Activated naive CD4-positive, alpha-beta T cell treated with anti-CD3 and anti-CD28 coated beads, Interleukin-2, amount 50 U/mL, for 24 hours (primary cell): ENCODE measurements at regions not wholly inside any gene's neighbourhood (a gene's known extent, or its start where the extent isn't known, plus 50 kb on each side); places are given as distances from the start of the nearest gene placed in this dataset.

Experiments used
- H3K27ac Mint-ChIP-seq: one replicate; pipeline ENCODE4 v1.8.0; 2021; ENCODE audit warnings: mild to moderate bottlenecking, mixed read lengths
- H3K27me3 Mint-ChIP-seq: one replicate; pipeline ENCODE4 v1.8.0; 2021; ENCODE audit warnings: mixed read lengths
- H3K36me3 Mint-ChIP-seq: one replicate; pipeline ENCODE4 v1.8.0; 2021; ENCODE audit warnings: mixed read lengths
- H3K4me1 Mint-ChIP-seq: one replicate; pipeline ENCODE4 v1.8.0; 2021; ENCODE audit warnings: mixed read lengths
- H3K4me3 Mint-ChIP-seq: one replicate; pipeline ENCODE4 v1.8.0; 2021; ENCODE audit warnings: mild to moderate bottlenecking, mixed read lengths
- H3K9me3 Mint-ChIP-seq: one replicate; pipeline ENCODE4 v1.8.0; 2021; ENCODE audit warnings: mixed read lengths

GRCh38 chr16:79286646-79287423 is 313.7 kb downstream of the MAF start:
- Mint-ChIP-seq H3K4me3 (peak overlapping the region; percentile 19), H3K27ac (no peak overlapping the region), H3K4me1 (peaks cover 35% of the 10 kb centered on the region), H3K36me3 (no peaks in the 10 kb centered on the region), H3K27me3 (no peaks in the 10 kb centered on the region), H3K9me3 (no peaks in the 10 kb centered on the region)

DNA sequence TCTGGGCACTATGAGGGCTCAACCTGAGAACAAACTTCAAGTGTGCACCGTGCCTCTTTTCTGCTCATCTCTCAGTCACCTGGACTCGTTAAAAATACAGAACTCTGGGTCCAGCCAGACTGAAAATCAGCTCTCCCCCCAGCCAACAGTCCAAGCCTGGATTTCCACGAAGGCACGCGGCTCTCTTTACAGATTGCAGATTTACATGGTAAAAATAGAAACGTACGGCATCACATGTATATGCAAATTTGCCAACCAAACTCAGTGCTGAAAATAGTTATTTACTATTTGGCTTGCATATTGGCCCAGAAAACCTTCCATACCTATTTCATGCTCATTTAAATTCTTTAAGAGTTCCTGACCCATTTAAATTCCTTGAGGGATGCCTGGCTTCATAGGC is 315.8 kb downstream of the MAF start:
- H3K4me1 Mint-ChIP-seq: peaks cover 40% of the 10 kb centered on the region
- H3K27me3 Mint-ChIP-seq: no peaks in the 10 kb centered on the region
- no peak overlapping the region for H3K27ac Mint-ChIP-seq
- no peaks in the 10 kb centered on the region for H3K9me3 Mint-ChIP-seq
- no peaks in the 10 kb centered on the region for H3K36me3 Mint-ChIP-seq
- H3K4me3 Mint-ChIP-seq: no peak overlapping the region

DNA sequence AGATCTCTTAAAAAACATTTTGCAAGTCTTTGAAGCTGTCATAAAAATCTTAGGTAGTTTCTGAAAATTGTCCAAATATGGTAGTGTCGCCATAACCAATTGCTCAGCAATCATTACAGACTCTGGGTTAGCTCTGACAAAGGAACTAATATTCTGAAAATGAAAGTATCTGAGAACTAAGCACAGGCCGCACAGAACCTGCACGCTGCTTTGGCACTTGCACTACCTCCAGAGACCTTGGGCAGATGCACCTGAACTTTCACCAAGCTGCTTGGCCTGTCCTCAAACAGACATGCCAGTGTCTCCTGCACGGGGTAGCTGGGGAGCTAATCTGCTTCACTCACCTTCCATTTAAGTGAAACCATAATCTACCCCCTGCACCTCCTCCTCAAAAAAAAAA is 317.0 kb downstream of the MAF start:
- peaks cover 49% of the 10 kb centered on the region for H3K4me1 Mint-ChIP-seq
- no peaks in the 10 kb centered on the region for H3K9me3 Mint-ChIP-seq
- no peak overlapping the region for H3K27ac Mint-ChIP-seq
- H3K36me3 Mint-ChIP-seq: no peaks in the 10 kb centered on the region
- H3K4me3 Mint-ChIP-seq: no peak overlapping the region
- H3K27me3 Mint-ChIP-seq: no peaks in the 10 kb centered on the region

GRCh38 chr16:79282806-79283205 is 317.7 kb downstream of the MAF start:
- H3K4me3 Mint-ChIP-seq: peak overlapping the region; percentile 31
- H3K4me1 Mint-ChIP-seq: peaks cover 57% of the 10 kb centered on the region
- H3K27me3 Mint-ChIP-seq: no peaks in the 10 kb centered on the region
- no peaks in the 10 kb centered on the region for H3K9me3 Mint-ChIP-seq
- H3K27ac Mint-ChIP-seq: no peak overlapping the region
- H3K36me3 Mint-ChIP-seq: no peaks in the 10 kb centered on the region

- H3K27me3 Mint-ChIP-seq: peaks cover 5% of the 10 kb centered on the region
- H3K36me3 Mint-ChIP-seq: no peaks in the 10 kb centered on the region
- peaks cover 42% of the 10 kb centered on the region for H3K4me1 Mint-ChIP-seq
- peak overlapping the region; percentile 70 for H3K4me3 Mint-ChIP-seq
- H3K27ac Mint-ChIP-seq: no peak overlapping the region
- H3K9me3 Mint-ChIP-seq: no peaks in the 10 kb centered on the region
Observed at GRCh38 chr16:79278506-79278905, 322.0 kb downstream of the MAF start.

DNA sequence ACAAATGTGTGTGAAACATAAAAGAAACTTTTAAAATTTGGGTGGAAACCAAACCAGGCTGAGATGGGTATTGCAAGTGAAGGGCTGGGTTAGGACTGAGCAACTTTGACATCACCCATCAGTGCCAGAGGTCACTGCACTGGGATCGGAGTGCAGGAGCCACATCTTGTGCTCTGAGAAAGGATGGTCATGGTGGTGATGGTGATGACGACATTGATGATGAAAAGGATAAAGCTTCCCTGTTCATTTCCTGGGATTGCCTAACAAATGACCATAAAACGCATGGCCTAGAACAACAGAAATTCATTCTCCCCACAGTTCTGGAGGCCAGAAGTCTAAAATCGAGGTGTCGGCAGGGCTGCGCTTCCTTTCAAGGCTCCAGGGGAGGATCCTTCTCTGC is 324.0 kb downstream of the MAF start:
- H3K9me3 Mint-ChIP-seq: no peaks in the 10 kb centered on the region
- no peaks in the 10 kb centered on the region for H3K36me3 Mint-ChIP-seq
- H3K27ac Mint-ChIP-seq: no peak overlapping the region
- peaks cover 9% of the 10 kb centered on the region for H3K27me3 Mint-ChIP-seq
- H3K4me3 Mint-ChIP-seq: no peak overlapping the region
- H3K4me1 Mint-ChIP-seq: peaks cover 48% of the 10 kb centered on the region

- H3K4me3 Mint-ChIP-seq: no peak overlapping the region
- H3K9me3 Mint-ChIP-seq: no peaks in the 10 kb centered on the region
- peaks cover 61% of the 10 kb centered on the region for H3K4me1 Mint-ChIP-seq
- no peak overlapping the region for H3K27ac Mint-ChIP-seq
- peaks cover 2% of the 10 kb centered on the region for H3K36me3 Mint-ChIP-seq
- H3K27me3 Mint-ChIP-seq: peaks cover 10% of the 10 kb centered on the region
Observed at GRCh38 chr16:79274264-79274663, 326.3 kb downstream of the MAF start.

DNA sequence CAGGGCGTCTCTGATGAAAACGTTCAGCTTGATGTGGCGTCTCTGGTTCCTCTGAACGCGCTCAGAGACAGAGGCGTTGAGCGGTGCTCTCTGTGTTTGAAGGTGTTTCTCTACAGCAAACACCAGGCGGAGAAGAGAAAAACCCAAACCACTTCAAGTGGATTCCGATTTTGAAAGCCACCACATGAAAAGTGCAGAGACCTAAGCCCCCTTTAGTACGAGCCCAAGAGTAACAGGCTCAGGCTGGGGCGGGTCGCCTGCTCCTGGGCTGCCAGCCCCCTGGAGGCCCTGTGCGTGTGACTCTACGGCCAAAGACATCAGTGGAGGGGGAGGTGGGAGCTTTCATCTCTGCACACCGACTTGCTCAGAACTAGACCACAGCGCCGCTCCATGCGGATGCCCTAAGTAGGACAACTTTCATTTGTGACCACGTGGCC is 328.4 kb downstream of the MAF start:
- peaks cover 64% of the 10 kb centered on the region for H3K4me1 Mint-ChIP-seq
- peaks cover 13% of the 10 kb centered on the region for H3K27me3 Mint-ChIP-seq
- peak overlapping the region; percentile 63 for H3K4me3 Mint-ChIP-seq
- H3K9me3 Mint-ChIP-seq: no peaks in the 10 kb centered on the region
- peaks cover 2% of the 10 kb centered on the region for H3K36me3 Mint-ChIP-seq
- H3K27ac Mint-ChIP-seq: peak overlapping the region; percentile 26

DNA sequence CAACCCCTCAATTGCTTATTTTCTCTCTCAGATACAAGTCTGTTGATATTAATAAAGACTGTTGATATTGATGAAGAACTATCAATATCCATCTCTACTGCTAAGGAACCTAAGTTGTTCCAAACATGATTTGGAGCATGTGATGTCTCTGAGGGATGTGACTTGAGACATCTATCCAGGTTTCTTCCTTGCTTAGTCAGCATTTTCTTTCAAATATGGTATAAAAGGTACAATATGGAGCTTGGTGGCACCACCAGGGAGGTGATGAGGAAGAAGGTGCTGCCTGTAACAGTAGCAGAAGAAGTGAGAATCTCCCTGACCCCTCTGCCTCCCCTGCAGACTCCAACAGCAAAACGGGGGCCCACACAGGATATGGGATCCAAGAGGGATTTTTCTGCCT is 329.0 kb downstream of the MAF start:
- Mint-ChIP-seq H3K27me3 (peaks cover 15% of the 10 kb centered on the region), H3K27ac (peak overlapping the region; percentile 26), H3K9me3 (no peaks in the 10 kb centered on the region), H3K4me1 (peaks cover 68% of the 10 kb centered on the region), H3K36me3 (peaks cover 2% of the 10 kb centered on the region), H3K4me3 (peak overlapping the region; percentile 63)

- H3K9me3 Mint-ChIP-seq: no peaks in the 10 kb centered on the region
- H3K4me3 Mint-ChIP-seq: no peak overlapping the region
- peak overlapping the region; percentile 52 for H3K27ac Mint-ChIP-seq
- H3K4me1 Mint-ChIP-seq: peaks cover 70% of the 10 kb centered on the region
- peaks cover 2% of the 10 kb centered on the region for H3K36me3 Mint-ChIP-seq
- H3K27me3 Mint-ChIP-seq: peaks cover 14% of the 10 kb centered on the region
Observed at GRCh38 chr16:79270011-79270410, 330.5 kb downstream of the MAF start.

DNA sequence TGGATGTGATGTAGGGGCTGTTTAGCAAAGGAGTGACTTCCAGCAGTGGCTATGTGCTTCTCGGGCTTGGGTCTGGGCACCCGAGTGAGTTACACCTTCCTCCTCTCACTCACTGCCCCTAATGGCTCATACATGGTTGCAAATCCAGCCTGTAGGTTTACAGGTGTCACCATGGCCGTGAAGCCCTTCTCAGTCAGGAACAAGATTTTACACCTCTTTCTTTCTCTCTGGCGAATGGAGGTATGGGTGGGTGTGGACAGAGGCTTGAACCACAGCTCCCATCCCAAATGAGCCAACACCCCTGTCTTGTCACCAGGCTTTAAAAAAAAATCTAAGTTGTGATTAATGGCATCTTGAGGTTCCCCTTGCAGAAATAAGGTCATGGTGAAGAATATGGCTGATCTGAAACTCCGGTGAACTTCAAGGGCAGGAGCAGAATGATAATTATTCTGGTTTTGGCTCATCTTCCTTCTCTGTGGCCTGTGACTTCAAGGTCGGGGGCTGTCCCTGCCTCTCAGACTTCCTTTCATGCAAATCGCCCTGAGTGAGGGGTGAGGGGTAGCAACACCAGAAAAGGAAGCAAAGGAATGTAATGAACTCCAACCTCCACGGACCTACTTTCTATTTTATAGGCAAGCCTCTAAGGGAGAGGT is 331.2 kb downstream of the MAF start:
- Mint-ChIP-seq H3K27ac (no peak overlapping the region), H3K4me3 (peak overlapping the region; percentile 27), H3K4me1 (peaks cover 70% of the 10 kb centered on the region), H3K9me3 (no peaks in the 10 kb centered on the region), H3K36me3 (peaks cover 2% of the 10 kb centered on the region), H3K27me3 (peaks cover 16% of the 10 kb centered on the region)

DNA sequence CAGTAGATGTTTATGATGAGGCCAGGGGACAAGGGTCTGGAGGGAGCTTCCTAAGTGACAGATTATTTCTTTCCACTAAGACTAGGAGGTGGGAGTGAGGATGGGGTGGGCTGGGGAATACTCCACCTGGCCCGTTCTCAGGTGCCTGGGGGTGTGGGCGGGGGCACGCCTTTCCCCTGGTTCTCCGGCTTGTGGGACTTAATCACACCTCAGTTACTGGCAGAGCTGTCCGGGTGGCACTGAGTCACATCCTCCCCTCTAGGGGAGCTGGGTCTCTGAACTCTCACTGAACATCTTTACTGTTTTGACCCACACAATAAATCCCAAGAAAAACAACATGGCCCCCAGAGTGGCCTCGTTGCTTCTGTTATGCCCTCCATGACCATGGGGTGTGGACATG is 332.8 kb downstream of the MAF start:
- peaks cover 15% of the 10 kb centered on the region for H3K27me3 Mint-ChIP-seq

GRCh38 chr16:79267146-79267545 is 333.4 kb downstream of the MAF start:
- no peak overlapping the region for H3K4me3 Mint-ChIP-seq
- no peak overlapping the region for H3K27ac Mint-ChIP-seq
- no peaks in the 10 kb centered on the region for H3K9me3 Mint-ChIP-seq
- H3K4me1 Mint-ChIP-seq: peaks cover 54% of the 10 kb centered on the region
- peaks cover 15% of the 10 kb centered on the region for H3K27me3 Mint-ChIP-seq
- H3K36me3 Mint-ChIP-seq: peaks cover 2% of the 10 kb centered on the region

More for the DNA sequence above, 332.8 kb downstream of the MAF start:
- Mint-ChIP-seq H3K27ac (no peak overlapping the region), H3K36me3 (peaks cover 2% of the 10 kb centered on the region), H3K9me3 (no peaks in the 10 kb centered on the region), H3K4me3 (no peak overlapping the region), H3K4me1 (peaks cover 60% of the 10 kb centered on the region)

DNA sequence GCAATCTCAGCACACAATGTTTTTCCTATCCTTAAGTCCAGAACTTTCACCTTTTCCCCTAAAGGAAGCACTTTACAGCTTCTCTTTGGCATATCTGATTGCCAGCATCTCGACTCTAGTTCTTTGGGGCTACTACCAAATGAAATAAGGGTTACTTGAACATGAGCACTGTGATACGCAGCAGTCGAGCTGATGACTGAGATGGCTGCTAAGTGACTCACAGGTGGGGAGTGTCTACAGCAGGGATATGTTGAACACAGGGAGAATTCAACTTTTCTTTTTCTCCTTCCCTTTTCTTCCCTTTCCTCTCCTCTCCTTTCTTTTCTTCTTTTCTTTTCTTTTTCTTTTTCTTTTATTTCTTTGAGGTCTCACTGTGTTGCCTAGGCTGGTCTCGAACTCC is 334.8 kb downstream of the MAF start:
- no peaks in the 10 kb centered on the region for H3K36me3 Mint-ChIP-seq
- no peak overlapping the region for H3K4me3 Mint-ChIP-seq
- H3K9me3 Mint-ChIP-seq: no peaks in the 10 kb centered on the region
- H3K4me1 Mint-ChIP-seq: peaks cover 43% of the 10 kb centered on the region
- peaks cover 13% of the 10 kb centered on the region for H3K27me3 Mint-ChIP-seq
- no peak overlapping the region for H3K27ac Mint-ChIP-seq

GRCh38 chr16:79265196-79265595 is 335.3 kb downstream of the MAF start:
- H3K4me1 Mint-ChIP-seq: peaks cover 40% of the 10 kb centered on the region
- no peak overlapping the region for H3K27ac Mint-ChIP-seq
- no peak overlapping the region for H3K4me3 Mint-ChIP-seq
- H3K9me3 Mint-ChIP-seq: no peaks in the 10 kb centered on the region
- H3K36me3 Mint-ChIP-seq: no peaks in the 10 kb centered on the region
- H3K27me3 Mint-ChIP-seq: peaks cover 13% of the 10 kb centered on the region
